ENCODE measurements at regions not wholly inside any gene's neighbourhood (a gene's known extent, or its start where the extent isn't known, plus 50 kb on each side); places are given as distances from the start of the nearest gene placed in this dataset.

DNA sequence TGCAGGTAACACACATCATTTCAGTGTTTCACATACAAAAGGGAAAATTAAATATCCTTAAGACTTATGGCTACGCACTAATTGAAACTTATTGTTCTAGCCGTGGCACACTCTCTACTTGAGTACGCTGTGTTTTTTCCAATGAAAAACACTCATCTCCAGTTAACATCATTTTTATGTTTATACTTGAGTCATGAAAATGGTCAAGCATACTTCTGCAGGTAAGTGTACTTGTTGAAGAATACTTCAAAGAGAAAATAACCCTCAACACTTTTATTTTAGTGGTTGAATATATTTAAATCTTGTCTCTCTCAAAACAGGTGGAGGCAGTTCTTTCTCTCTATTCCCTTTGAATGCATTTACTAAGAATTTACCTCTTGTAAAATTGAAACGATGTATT is 538.7 kb upstream of the PCDH7 start (continued):
- TF ChIP-seq MAFF (IDR thresholded peaks at IDR 0.05; ENCODE audit: low read depth, low read length) (no peak), FOSL2 (CRISPR knock-in tag; IDR thresholded peaks at IDR 0.05) (no peak), FOXK1 (CRISPR knock-in tag; IDR thresholded peaks at IDR 0.05; ENCODE audit: borderline replicate concordance, low read depth) (no peak)
- TF ChIP-seq, protein P1, sequence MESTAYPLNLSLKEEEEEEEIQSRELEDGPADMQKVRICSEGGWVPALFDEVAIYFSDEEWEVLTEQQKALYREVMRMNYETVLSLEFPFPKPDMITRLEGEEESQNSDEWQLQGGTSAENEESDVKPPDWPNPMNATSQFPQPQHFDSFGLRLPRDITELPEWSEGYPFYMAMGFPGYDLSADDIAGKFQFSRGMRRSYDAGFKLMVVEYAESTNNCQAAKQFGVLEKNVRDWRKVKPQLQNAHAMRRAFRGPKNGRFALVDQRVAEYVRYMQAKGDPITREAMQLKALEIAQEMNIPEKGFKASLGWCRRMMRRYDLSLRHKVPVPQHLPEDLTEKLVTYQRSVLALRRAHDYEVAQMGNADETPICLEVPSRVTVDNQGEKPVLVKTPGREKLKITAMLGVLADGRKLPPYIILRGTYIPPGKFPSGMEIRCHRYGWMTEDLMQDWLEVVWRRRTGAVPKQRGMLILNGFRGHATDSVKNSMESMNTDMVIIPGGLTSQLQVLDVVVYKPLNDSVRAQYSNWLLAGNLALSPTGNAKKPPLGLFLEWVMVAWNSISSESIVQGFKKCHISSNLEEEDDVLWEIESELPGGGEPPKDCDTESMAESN (CRISPR knock-in tag; conservative IDR thresholded peaks at IDR 0.05): no peak
- TF ChIP-seq, protein P2, sequence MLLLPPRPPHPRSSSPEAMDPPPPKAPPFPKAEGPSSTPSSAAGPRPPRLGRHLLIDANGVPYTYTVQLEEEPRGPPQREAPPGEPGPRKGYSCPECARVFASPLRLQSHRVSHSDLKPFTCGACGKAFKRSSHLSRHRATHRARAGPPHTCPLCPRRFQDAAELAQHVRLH (CRISPR knock-in tag; IDR thresholded peaks at IDR 0.05; ENCODE audit: borderline replicate concordance, low read depth): no peak
- TF ChIP-seq, protein P3, sequence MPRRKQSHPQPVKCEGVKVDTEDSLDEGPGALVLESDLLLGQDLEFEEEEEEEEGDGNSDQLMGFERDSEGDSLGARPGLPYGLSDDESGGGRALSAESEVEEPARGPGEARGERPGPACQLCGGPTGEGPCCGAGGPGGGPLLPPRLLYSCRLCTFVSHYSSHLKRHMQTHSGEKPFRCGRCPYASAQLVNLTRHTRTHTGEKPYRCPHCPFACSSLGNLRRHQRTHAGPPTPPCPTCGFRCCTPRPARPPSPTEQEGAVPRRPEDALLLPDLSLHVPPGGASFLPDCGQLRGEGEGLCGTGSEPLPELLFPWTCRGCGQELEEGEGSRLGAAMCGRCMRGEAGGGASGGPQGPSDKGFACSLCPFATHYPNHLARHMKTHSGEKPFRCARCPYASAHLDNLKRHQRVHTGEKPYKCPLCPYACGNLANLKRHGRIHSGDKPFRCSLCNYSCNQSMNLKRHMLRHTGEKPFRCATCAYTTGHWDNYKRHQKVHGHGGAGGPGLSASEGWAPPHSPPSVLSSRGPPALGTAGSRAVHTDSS (CRISPR knock-in tag; conservative IDR thresholded peaks at IDR 0.05): no peak

DNA sequence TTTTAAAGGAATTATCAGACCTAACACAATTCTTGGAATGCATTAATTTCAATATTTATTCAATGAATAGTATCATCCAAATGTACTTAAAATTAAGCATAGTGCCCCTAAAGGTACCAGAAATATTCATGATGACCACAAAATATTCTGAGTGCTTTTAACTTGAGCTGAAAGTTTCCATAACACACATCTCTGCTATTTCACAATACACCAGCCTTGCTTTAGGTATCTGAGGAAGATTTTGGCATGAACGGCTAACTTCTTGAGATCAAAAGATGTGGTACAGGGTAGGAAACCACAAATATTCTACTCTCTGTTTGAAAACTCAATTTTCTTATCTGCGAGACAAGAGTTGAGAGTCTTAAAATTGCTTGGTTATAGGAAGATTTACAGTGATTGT is 538.3 kb upstream of the PCDH7 start:
- POLR2A ChIA-PET: no interaction called here
- Histone ChIP-seq H3K4me1 (ENCODE audit: insufficient read depth, low read length) (no peaks in the 10 kb centered on the region), H3K36me3 (replicated peaks in 1 of 2; ENCODE audit: control insufficient read depth in 1 of 2, insufficient read depth in 2 of 2, low read length in 2 of 2) (no peaks in the 10 kb centered on the region), H3K9me3 (ENCODE audit: low read length) (peaks cover 79% of the 10 kb centered on the region), H3K27ac (ENCODE audit: extremely low read length, insufficient read depth, low read length) (no peak overlapping the region), H3K9ac (ENCODE audit: insufficient read depth, low read depth, low read length) (no peak overlapping the region), H4K20me1 (ENCODE audit: insufficient read depth, low read length) (no peaks in the 10 kb centered on the region), H3K4me2 (ENCODE audit: low read depth, low read length) (no peak overlapping the region), H2AFZ (ENCODE audit: low read length) (no peak overlapping the region), H3K4me3 (replicated peaks in 1 of 3; ENCODE audit: insufficient read depth in 1 of 3, low read depth in 2 of 3, low read length in 3 of 3) (no peak overlapping the region), H3K79me2 (ENCODE audit: insufficient read depth, low read length) (no peaks in the 10 kb centered on the region), H3K27me3 (ENCODE audit: control insufficient read depth in 1 of 2, insufficient read depth in 2 of 2, low read length in 2 of 2) (no peaks in the 10 kb centered on the region)
- in situ Hi-C loops (cut with HindIII; ENCODE audit: extremely low pct_ligation_motif_present, low pct_unique_long_range_greater_than_20kb) (no loop called here), intact Hi-C loops (cut with micrococcal nuclease; ENCODE audit: unreplicated experiment) (no loop called here)
- ATAC-seq: no peak
- no peak for DNase-seq (ENCODE audit: low spot score)
- BruUV-seq (replicated peaks): no TSS peak
- FAIRE-seq: no peak
- TF ChIP-seq CEBPB (IDR thresholded peaks at IDR 0.05; ENCODE audit: borderline replicate concordance, low read depth, low read length) (0 out of 2 replicates have a peak, but pooled peaks have one; percentile 28), MLLT10 (CRISPR knock-in tag; IDR thresholded peaks at IDR 0.05) (no peak)
- WGBS (ENCODE audit: low lambda C conversion rate): 0% methylated on average over 2 of the region's 2 CpGs
- CTCF ChIA-PET (ENCODE audit: low intra/inter-chr PET ratio, low total read pairs): no interaction called here
